ENCODE measurements at regions not wholly inside any gene's neighbourhood (a gene's known extent, or its start where the extent isn't known, plus 50 kb on each side); places are given as distances from the start of the nearest gene placed in this dataset.

- Histone ChIP-seq H3K4me3 (ENCODE audit: low read depth in 1 of 3, low read length in 3 of 3) (no peak overlapping the region), H3K27ac (ENCODE audit: low read depth in 1 of 2, low read length in 2 of 2) (no peak overlapping the region), H3K36me3 (ENCODE audit: control insufficient read depth in 4 of 4, insufficient read depth in 3 of 4, low read depth in 1 of 4, low read length in 3 of 4) (no peaks in the 10 kb centered on the region), H3K27me3 (ENCODE audit: control insufficient read depth in 4 of 4, insufficient read depth in 4 of 4, low read length in 3 of 4) (peaks cover 0 to 3% (median 1%) of the 10 kb centered on the region in 4 donors), H3K4me1 (ENCODE audit: control insufficient read depth in 4 of 4, insufficient read depth in 4 of 4, low read length in 3 of 4) (no peaks in the 10 kb centered on the region), H3K9me3 (ENCODE audit: control insufficient read depth in 4 of 4, low read length in 3 of 4) (no peaks in the 10 kb centered on the region), H3K9ac (ENCODE audit: low read depth in 1 of 2, low read length in 2 of 2) (no peak overlapping the region)
- DNase-seq (ENCODE audit: low spot score): no peak
- 76% methylated on average over 4 of the region's 4 CpGs for WGBS
- TF ChIP-seq TAF1 (conservative IDR thresholded peaks at IDR 0.05): no peak
- TF ChIP-seq REST (IDR thresholded peaks at IDR 0.05): no peak
These were observed 507.3 kb downstream of the RNF144A start for GRCh38 chr2:7424481-7424880.

GRCh38 chr2:7427293-7428060 is 510.3 kb downstream of the RNF144A start:
- H3K9ac ChIP-seq (ENCODE audit: low read depth in 1 of 2, low read length in 2 of 2): no peak overlapping the region

GRCh38 chr2:7428454-7429204 is 511.4 kb downstream of the RNF144A start:
- Histone ChIP-seq H3K27me3 (ENCODE audit: control insufficient read depth in 4 of 4, insufficient read depth in 4 of 4, low read length in 3 of 4) (no peaks in the 10 kb centered on the region), H3K9me3 (ENCODE audit: control insufficient read depth in 4 of 4, low read length in 3 of 4) (peaks cover 0 to 8% (median 3%) of the 10 kb centered on the region in 4 donors), H3K9ac (ENCODE audit: low read depth in 1 of 2, low read length in 2 of 2) (no peak overlapping the region), H3K27ac (ENCODE audit: low read depth in 1 of 2, low read length in 2 of 2) (no peak overlapping the region), H3K4me1 (ENCODE audit: control insufficient read depth in 4 of 4, insufficient read depth in 4 of 4, low read length in 3 of 4) (peaks cover 2 to 9% (median 6%) of the 10 kb centered on the region in 4 donors), H3K36me3 (ENCODE audit: control insufficient read depth in 4 of 4, insufficient read depth in 3 of 4, low read depth in 1 of 4, low read length in 3 of 4) (no peaks in the 10 kb centered on the region), H3K4me3 (ENCODE audit: low read depth in 1 of 3, low read length in 3 of 3) (no peak overlapping the region)
- DNase-seq (ENCODE audit: low spot score): no peak
- WGBS: 84% methylated on average over 15 of the region's 15 CpGs
- TF ChIP-seq TAF1 (conservative IDR thresholded peaks at IDR 0.05) (no peak), HNF4G (IDR thresholded peaks at IDR 0.05) (no peak), NR2F2 (IDR thresholded peaks at IDR 0.05) (no peak), RAD21 (IDR thresholded peaks at IDR 0.05) (no peak), SP1 (IDR thresholded peaks at IDR 0.05) (no peak), ATF3 (IDR thresholded peaks at IDR 0.05) (no peak), RXRA (IDR thresholded peaks at IDR 0.05) (no peak), HNF4A (conservative IDR thresholded peaks at IDR 0.05) (no peak), FOXA1 (IDR thresholded peaks at IDR 0.05) (no peak), YY1 (IDR thresholded peaks at IDR 0.05) (no peak), ZBTB33 (IDR thresholded peaks at IDR 0.05) (no peak), FOXA2 (IDR thresholded peaks at IDR 0.05) (no peak)

More at GRCh38 chr2:7427293-7428060, 510.3 kb downstream of the RNF144A start:
- no peaks in the 10 kb centered on the region for H3K27me3 ChIP-seq (ENCODE audit: control insufficient read depth in 4 of 4, insufficient read depth in 4 of 4, low read length in 3 of 4)
- H3K9me3 ChIP-seq (ENCODE audit: control insufficient read depth in 4 of 4, low read length in 3 of 4): no peaks in the 10 kb centered on the region
- TF ChIP-seq RAD21 (IDR thresholded peaks at IDR 0.05) (peak; percentile 90 to 91), HNF4A (conservative IDR thresholded peaks at IDR 0.05) (no peak), CTCF (IDR thresholded peaks at IDR 0.05; ENCODE audit: low read depth, low read length, missing input control) (peak; percentile 79), NR2F2 (IDR thresholded peaks at IDR 0.05) (no peak)
- no peak for DNase-seq (ENCODE audit: low spot score)
- 39% methylated on average over 8 of the region's 8 CpGs for WGBS
- peaks cover 2 to 9% (median 6%) of the 10 kb centered on the region in 4 donors for H3K4me1 ChIP-seq (ENCODE audit: control insufficient read depth in 4 of 4, insufficient read depth in 4 of 4, low read length in 3 of 4)
- no peak overlapping the region for H3K27ac ChIP-seq (ENCODE audit: low read depth in 1 of 2, low read length in 2 of 2)
- H3K4me3 ChIP-seq (ENCODE audit: low read depth in 1 of 3, low read length in 3 of 3): no peak overlapping the region
- H3K36me3 ChIP-seq (ENCODE audit: control insufficient read depth in 4 of 4, insufficient read depth in 3 of 4, low read depth in 1 of 4, low read length in 3 of 4): no peaks in the 10 kb centered on the region
